ENCODE measurements at regions not wholly inside any gene's neighbourhood (a gene's known extent, or its start where the extent isn't known, plus 50 kb on each side); places are given as distances from the start of the nearest gene placed in this dataset.

- no peak for TF ChIP-seq ZNF274 (IDR thresholded peaks at IDR 0.05; ENCODE audit: low read depth, low read length)
- no peak for TF ChIP-seq SUZ12 (IDR thresholded peaks at IDR 0.05; ENCODE audit: extremely low read depth, insufficient read depth, insufficient read length)
- no peak for TF ChIP-seq YY1 (IDR thresholded peaks at IDR 0.05; ENCODE audit: insufficient read depth, insufficient read length)
- H3K4me1 ChIP-seq (ENCODE audit: insufficient read depth, insufficient read length), result peaks cover 3% of the 10 kb centered on the region
- H3K9ac ChIP-seq (ENCODE audit: insufficient read length, low read depth), result no peak overlapping the region
- no peak overlapping the region for H3K4me3 ChIP-seq (ENCODE audit: insufficient read length, low read depth)
- H3K36me3 ChIP-seq (ENCODE audit: insufficient read depth, insufficient read length, low read length), result no peaks in the 10 kb centered on the region
- no peak for DNase-seq (ENCODE audit: low read depth, low spot score)
- H3K9me3 ChIP-seq (ENCODE audit: insufficient read depth, low read length), result no peaks in the 10 kb centered on the region
- no peaks in the 10 kb centered on the region for H3K27me3 ChIP-seq (ENCODE audit: insufficient read depth, insufficient read length)
Measured at GRCh38 chr15:24861014-24861690, 93.6 kb upstream of the SNRPN start.

DNA sequence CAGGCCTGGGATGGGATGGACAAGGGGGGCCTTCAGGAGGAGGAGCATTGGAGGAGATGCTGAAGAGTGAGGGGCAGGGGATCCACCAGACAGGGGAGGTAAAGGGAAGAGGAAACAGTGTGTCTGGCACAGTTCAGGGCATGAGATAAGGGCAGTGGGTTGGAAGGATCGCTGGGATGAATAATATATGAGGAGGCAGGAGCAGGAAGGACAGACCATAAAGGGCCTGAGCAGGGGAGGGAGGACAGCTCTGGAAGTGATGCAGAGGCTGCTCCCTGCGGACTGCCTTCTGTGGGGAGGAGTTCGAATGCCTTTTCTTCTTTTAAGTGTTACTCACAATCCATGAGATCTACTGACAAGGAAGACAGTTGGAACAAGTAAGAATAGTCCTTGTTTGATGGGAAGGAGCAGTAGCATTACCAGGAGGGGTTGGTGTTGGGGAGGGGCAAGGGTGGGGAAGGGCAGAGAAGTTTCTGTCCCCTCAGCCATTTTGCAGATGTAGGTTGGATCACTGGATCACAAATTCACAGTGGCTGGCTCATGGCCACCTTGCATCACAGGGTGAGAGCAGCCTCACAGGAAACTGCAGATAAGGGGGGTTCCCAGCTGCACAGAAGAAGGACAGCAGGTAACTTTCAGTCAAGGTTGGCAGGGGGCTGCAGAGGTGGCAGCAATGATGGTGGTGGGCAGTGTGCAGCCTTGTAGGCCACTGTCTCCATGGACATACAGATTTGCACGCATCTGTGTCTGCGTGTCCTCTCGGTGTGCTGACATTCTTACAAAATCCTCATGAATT is 91.9 kb upstream of the SNRPN start:
- Histone ChIP-seq H3K9me3 (ENCODE audit: insufficient read depth, low read length) (no peaks in the 10 kb centered on the region), H3K4me3 (ENCODE audit: insufficient read length, low read depth) (no peak overlapping the region), H3K27me3 (ENCODE audit: insufficient read depth, insufficient read length) (no peaks in the 10 kb centered on the region), H3K4me1 (ENCODE audit: insufficient read depth, insufficient read length) (peaks cover 3% of the 10 kb centered on the region), H3K36me3 (ENCODE audit: insufficient read depth, insufficient read length, low read length) (no peaks in the 10 kb centered on the region), H3K9ac (ENCODE audit: insufficient read length, low read depth) (peak overlapping the region; percentile 47)
- TF ChIP-seq ZNF274 (IDR thresholded peaks at IDR 0.05; ENCODE audit: low read depth, low read length) (no peak), YY1 (IDR thresholded peaks at IDR 0.05; ENCODE audit: insufficient read depth, insufficient read length) (no peak), SUZ12 (IDR thresholded peaks at IDR 0.05; ENCODE audit: extremely low read depth, insufficient read depth, insufficient read length) (no peak)
- DNase-seq (ENCODE audit: low read depth, low spot score), result no peak

DNA sequence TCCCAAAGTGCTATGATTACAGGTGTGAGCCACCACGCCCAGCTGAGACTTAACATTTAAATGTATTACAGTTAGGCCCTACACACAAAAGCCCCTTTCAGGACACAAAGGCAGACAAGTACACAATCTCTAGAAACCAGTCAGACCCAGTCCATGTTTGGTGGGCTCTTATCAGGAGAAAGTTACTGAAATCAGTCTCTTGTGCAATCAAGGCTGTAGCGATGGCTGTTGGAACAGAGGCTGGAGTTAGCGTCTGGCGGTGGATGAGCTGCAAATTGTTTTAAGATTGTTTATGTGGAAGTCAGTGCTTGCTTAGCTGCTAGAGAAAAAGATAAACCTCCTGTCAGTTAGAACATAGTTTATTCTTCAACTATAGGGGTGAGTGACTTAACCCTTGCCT is 89.5 kb upstream of the SNRPN start:
- H3K27me3 ChIP-seq (ENCODE audit: insufficient read depth, insufficient read length), result no peaks in the 10 kb centered on the region
- no peaks in the 10 kb centered on the region for H3K36me3 ChIP-seq (ENCODE audit: insufficient read depth, insufficient read length, low read length)
- H3K9ac ChIP-seq (ENCODE audit: insufficient read length, low read depth), result no peak overlapping the region
- no peak for TF ChIP-seq SUZ12 (IDR thresholded peaks at IDR 0.05; ENCODE audit: extremely low read depth, insufficient read depth, insufficient read length)
- no peaks in the 10 kb centered on the region for H3K9me3 ChIP-seq (ENCODE audit: insufficient read depth, low read length)
- DNase-seq (ENCODE audit: low read depth, low spot score), result no peak
- no peak overlapping the region for H3K4me3 ChIP-seq (ENCODE audit: insufficient read length, low read depth)
- peaks cover 3% of the 10 kb centered on the region for H3K4me1 ChIP-seq (ENCODE audit: insufficient read depth, insufficient read length)

- no peaks in the 10 kb centered on the region for H3K27me3 ChIP-seq (ENCODE audit: insufficient read depth, insufficient read length)
- H3K4me1 ChIP-seq (ENCODE audit: insufficient read depth, insufficient read length), result no peaks in the 10 kb centered on the region
- DNase-seq (ENCODE audit: low read depth, low spot score), result no peak
- no peaks in the 10 kb centered on the region for H3K9me3 ChIP-seq (ENCODE audit: insufficient read depth, low read length)
- no peak overlapping the region for H3K9ac ChIP-seq (ENCODE audit: insufficient read length, low read depth)
- no peak overlapping the region for H3K4me3 ChIP-seq (ENCODE audit: insufficient read length, low read depth)
- peaks cover 4% of the 10 kb centered on the region for H3K36me3 ChIP-seq (ENCODE audit: insufficient read depth, insufficient read length, low read length)
- no peak for TF ChIP-seq SUZ12 (IDR thresholded peaks at IDR 0.05; ENCODE audit: extremely low read depth, insufficient read depth, insufficient read length)
- TF ChIP-seq ZNF274 (IDR thresholded peaks at IDR 0.05; ENCODE audit: low read depth, low read length), result no peak
- no peak for TF ChIP-seq YY1 (IDR thresholded peaks at IDR 0.05; ENCODE audit: insufficient read depth, insufficient read length)
Measured at GRCh38 chr15:24877174-24877573, 77.6 kb upstream of the SNRPN start.

- TF ChIP-seq YY1 (IDR thresholded peaks at IDR 0.05; ENCODE audit: insufficient read depth, insufficient read length) (no peak), SUZ12 (IDR thresholded peaks at IDR 0.05; ENCODE audit: extremely low read depth, insufficient read depth, insufficient read length) (no peak), ZNF274 (IDR thresholded peaks at IDR 0.05; ENCODE audit: low read depth, low read length) (no peak)
- no peak for DNase-seq (ENCODE audit: low read depth, low spot score)
- Histone ChIP-seq H3K9ac (ENCODE audit: insufficient read length, low read depth) (no peak overlapping the region), H3K4me1 (ENCODE audit: insufficient read depth, insufficient read length) (no peaks in the 10 kb centered on the region), H3K4me3 (ENCODE audit: insufficient read length, low read depth) (no peak overlapping the region), H3K9me3 (ENCODE audit: insufficient read depth, low read length) (no peaks in the 10 kb centered on the region), H3K36me3 (ENCODE audit: insufficient read depth, insufficient read length, low read length) (peaks cover 4% of the 10 kb centered on the region), H3K27me3 (ENCODE audit: insufficient read depth, insufficient read length) (no peaks in the 10 kb centered on the region)
Measured at GRCh38 chr15:24878153-24878552, 76.6 kb upstream of the SNRPN start.

DNA sequence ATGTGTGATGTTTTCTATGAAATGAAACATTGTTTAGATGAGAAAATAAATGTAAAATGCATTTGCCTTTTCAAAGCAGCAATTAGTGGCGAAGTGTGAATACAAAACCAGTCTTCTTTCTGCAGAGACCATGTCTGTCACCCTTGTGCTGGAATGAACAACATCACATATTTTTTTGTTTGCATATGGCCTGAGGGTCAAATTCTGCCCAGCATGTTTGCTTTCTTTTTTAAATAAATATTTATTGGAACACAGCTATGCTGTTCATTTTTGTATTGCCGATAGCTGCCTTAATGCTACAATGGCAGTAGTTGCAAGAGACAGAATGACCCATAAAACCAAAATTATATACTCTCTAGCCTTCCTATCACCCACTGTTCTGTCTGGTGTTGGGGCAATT is 75.3 kb upstream of the SNRPN start:
- Histone ChIP-seq H3K9ac (ENCODE audit: insufficient read length, low read depth) (no peak overlapping the region), H3K4me3 (ENCODE audit: insufficient read length, low read depth) (no peak overlapping the region), H3K27me3 (ENCODE audit: insufficient read depth, insufficient read length) (no peaks in the 10 kb centered on the region), H3K36me3 (ENCODE audit: insufficient read depth, insufficient read length, low read length) (peaks cover 4% of the 10 kb centered on the region), H3K9me3 (ENCODE audit: insufficient read depth, low read length) (no peaks in the 10 kb centered on the region), H3K4me1 (ENCODE audit: insufficient read depth, insufficient read length) (no peaks in the 10 kb centered on the region)
- DNase-seq (ENCODE audit: low read depth, low spot score), result no peak
- TF ChIP-seq SUZ12 (IDR thresholded peaks at IDR 0.05; ENCODE audit: extremely low read depth, insufficient read depth, insufficient read length), result no peak
- no peak for TF ChIP-seq ZNF274 (IDR thresholded peaks at IDR 0.05; ENCODE audit: low read depth, low read length)
- no peak for TF ChIP-seq YY1 (IDR thresholded peaks at IDR 0.05; ENCODE audit: insufficient read depth, insufficient read length)

GRCh38 chr15:24880663-24881062 is 74.1 kb upstream of the SNRPN start:
- Histone ChIP-seq H3K4me1 (ENCODE audit: insufficient read depth, insufficient read length) (no peaks in the 10 kb centered on the region), H3K36me3 (ENCODE audit: insufficient read depth, insufficient read length, low read length) (peaks cover 4% of the 10 kb centered on the region), H3K9me3 (ENCODE audit: insufficient read depth, low read length) (no peaks in the 10 kb centered on the region), H3K4me3 (ENCODE audit: insufficient read length, low read depth) (no peak overlapping the region), H3K9ac (ENCODE audit: insufficient read length, low read depth) (no peak overlapping the region), H3K27me3 (ENCODE audit: insufficient read depth, insufficient read length) (no peaks in the 10 kb centered on the region)
- TF ChIP-seq SUZ12 (IDR thresholded peaks at IDR 0.05; ENCODE audit: extremely low read depth, insufficient read depth, insufficient read length) (no peak), YY1 (IDR thresholded peaks at IDR 0.05; ENCODE audit: insufficient read depth, insufficient read length) (no peak), ZNF274 (IDR thresholded peaks at IDR 0.05; ENCODE audit: low read depth, low read length) (no peak)
- DNase-seq (ENCODE audit: low read depth, low spot score), result no peak

All from NT2/D1 (cell line).